K562 (cell line): ENCODE measurements at regions not wholly inside any gene's neighbourhood (a gene's known extent, or its start where the extent isn't known, plus 50 kb on each side); places are given as distances from the start of the nearest gene placed in this dataset.

Source experiments
- ATAC-seq: fragments of 200-7000 bp; cut with Tn5 transposase; 3 replicates; pipeline ENCODE4 v1.9.1; 2020; ENCODE audit warnings: moderate library complexity
- BruUV-seq: library from RNA; stranded (reverse); fragments of 400-500 nt; replicated peaks from 2 replicates; lab custom pipeline; 2021; lab: Mats Ljungman, UMichigan
- CTCF ChIA-PET: fragments of 300-600 bp; formaldehyde crosslinking; extraction: SDS; loops from one replicate; lab custom pipeline; 2021; ENCODE audit warnings: low intra/inter-chr PET ratio; lab: Yijun Ruan, JAX
- POLR2A ChIA-PET: fragments of 300-600, 350-650 bp; sonication (Branson Sonifier 250); formaldehyde crosslinking; extraction: SDS; loops from one replicate; lab custom pipeline; 2021; ENCODE audit warnings: antibody characterized with exemption, inconsistent platforms; lab: Yijun Ruan, JAX
- DNase-seq, 4 experiments: peaks; one replicate each; pipeline versions ENCODE4 v3.0.0 to v3.0.0-alpha.2; 2011 to 2018; ENCODE audit warnings: low spot score in 3 of 4, mixed read lengths in 3 of 4; ENCODE audit errors: extremely low read depth in 1 of 4
- FAIRE-seq: peaks from 2 replicates; lab custom pipeline; 2011; peaks lifted over from hg19 to GRCh38; lab: Jason Lieb, UNC
- H2AFZ ChIP-seq: 2 replicates; pipeline ENCODE4 v1.6.0; 2011; ENCODE audit warnings: low read depth, low read length, control low read depth, inconsistent platforms
- H3K27ac ChIP-seq: fragments of 200-600 bp; 3 replicates; pipeline ENCODE4 v1.8.0; 2011; ENCODE audit warnings: low read depth, mild to moderate bottlenecking, control low read depth, inconsistent platforms, low read length, moderate library complexity, mixed read lengths; ENCODE audit errors: extremely low read depth
- H3K27me3 ChIP-seq, 2 experiments: fragments of 300-600 bp in 1 of 2; 2 replicates in 1 of 2; 3 replicates in 1 of 2; pipeline versions ENCODE4 v1.6.0 to v1.8.0; 2011; ENCODE audit warnings: inconsistent platforms in 2 of 2, low read length in 2 of 2, mild to moderate bottlenecking in 1 of 2, mixed read lengths in 1 of 2, moderate library complexity in 1 of 2; ENCODE audit not compliant: control insufficient read depth in 2 of 2, insufficient read depth in 2 of 2
- H3K36me3 ChIP-seq: fragments of 300-600 bp; 3 replicates; pipeline ENCODE4 v1.8.0; 2011; ENCODE audit warnings: mild to moderate bottlenecking, low read length, inconsistent platforms; ENCODE audit not compliant: control insufficient read depth, insufficient read depth
- H3K4me1 ChIP-seq, 2 experiments: fragments of 200-600 bp in 1 of 2; replicated peaks in 1 of 2; 2 replicates in 1 of 2; 3 replicates in 1 of 2; pipeline versions ENCODE4 v1.5.1 to v1.8.0; 2011; ENCODE audit warnings: inconsistent platforms in 2 of 2, low read length in 2 of 2, mild to moderate bottlenecking in 1 of 2, mixed read lengths in 1 of 2, moderate library complexity in 1 of 2; ENCODE audit not compliant: control insufficient read depth in 2 of 2, insufficient read depth in 2 of 2
- H3K4me2 ChIP-seq: 2 replicates; pipeline ENCODE4 v1.6.1; 2011; ENCODE audit warnings: low read length, control low read depth, inconsistent platforms, mixed read lengths; ENCODE audit not compliant: insufficient read depth
- H3K4me3 ChIP-seq: fragments of 200-600 bp; sonication (generic), shearing (Covaris generic); 2 replicates; pipeline ENCODE4 v1.5.1; 2016; ENCODE audit warnings: control low read depth, inconsistent platforms
- H3K79me2 ChIP-seq: fragments of 200-600 bp; 3 replicates; pipeline ENCODE4 v1.8.0; 2011; ENCODE audit warnings: low read length, inconsistent platforms; ENCODE audit not compliant: control insufficient read depth, insufficient read depth
- H3K9ac ChIP-seq, 2 experiments: 2 replicates each; pipeline versions ENCODE4 v1.6.0 to v1.6.1; 2011; ENCODE audit warnings: low read depth in 2 of 2, low read length in 2 of 2, control low read depth in 1 of 2, inconsistent platforms in 1 of 2, mild to moderate bottlenecking in 1 of 2, mixed read lengths in 1 of 2; ENCODE audit not compliant: insufficient read depth in 1 of 2
- H3K9me1 ChIP-seq: one replicate; pipeline ENCODE4 v1.6.0; 2011; ENCODE audit warnings: inconsistent platforms, mild to moderate bottlenecking, low read length, moderate library complexity; ENCODE audit not compliant: control insufficient read depth, insufficient read depth
- H3K9me3 ChIP-seq: replicated peaks from 2 replicates; pipeline ENCODE4 v1.5.1; 2011; ENCODE audit warnings: low read depth, low read length, inconsistent platforms; ENCODE audit not compliant: control insufficient read depth, insufficient read depth
- H4K20me1 ChIP-seq: replicated peaks from 2 replicates; pipeline ENCODE4 v1.6.1; 2011; ENCODE audit warnings: low read length, inconsistent platforms, mixed read lengths; ENCODE audit not compliant: control insufficient read depth, insufficient read depth
- EGR1 ChIP-seq: fragments of 450-650 bp; conservative IDR thresholded peaks from 2 replicates; pipeline ENCODE4 v1.6.1; 2017; ENCODE audit warnings: mild to moderate bottlenecking
- MYC ChIP-seq, 2 experiments: fragments of 250-450 bp in 1 of 2; sonication (Bioruptor Pico) in 1 of 2; IDR thresholded peaks; 2 replicates each; pipeline versions ENCODE4 v1.5.1 to v1.6.1; 2012 to 2021; ENCODE audit warnings: low read depth in 2 of 2, borderline replicate concordance in 1 of 2, improper control_type of control experiment in 1 of 2, low read length in 1 of 2, mild to moderate bottlenecking in 1 of 2, moderate library complexity in 1 of 2
- OTX1 ChIP-seq: fragments of 450-650 bp; formaldehyde crosslinking; IDR thresholded peaks from 2 replicates; pipeline ENCODE4 v1.4.0; 2022; ENCODE audit warnings: mild to moderate bottlenecking
- SMARCE1 ChIP-seq: fragments of 450-650 bp; IDR thresholded peaks from 2 replicates; pipeline ENCODE4 v1.7.1; 2016; ENCODE audit warnings: mild to moderate bottlenecking
- ZKSCAN1 ChIP-seq: fragments of 150-350 bp; IDR thresholded peaks from 2 replicates; pipeline ENCODE4 v1.6.1; 2016; ENCODE audit warnings: low read depth, low read length
- ZNF239 ChIP-seq: fragments of 250-450 bp; sonication (Bioruptor Pico); IDR thresholded peaks from 2 replicates; pipeline ENCODE4 v1.4.0; 2020; ENCODE audit warnings: mild to moderate bottlenecking
- WGBS: fragments of 100-300 bp; shearing (Covaris generic); methylation state at CpG from one replicate; pipeline ENCODE4 v1.1.6; 2016; ENCODE audit warnings: low coverage, mixed read lengths; ENCODE audit not compliant: insufficient coverage; ENCODE audit errors: missing lambda C conversion rate; 5-methylcytosine and 5-hydroxymethylcytosine counted together
- in situ Hi-C: fragments of 300-500 bp; cut with MboI; formaldehyde crosslinking; loops from 4 replicates; pipeline ENCODE4 v1.15.0; 2018; ENCODE audit warnings: inconsistent platforms, mixed read lengths
- intact Hi-C: fragments of 100-400 bp; cut with micrococcal nuclease; formaldehyde crosslinking; loops from 2 replicates; pipeline ENCODE4 v1.14.2; 2022
- TF ChIP-seq, protein P1 (sequence below): fragments of 250-450 bp; sonication (Bioruptor Pico); IDR thresholded peaks from 2 replicates; pipeline ENCODE4 v1.9.0; 2021; ENCODE audit warnings: mild to moderate bottlenecking, inconsistent platforms
- TF ChIP-seq, protein P2 (sequence below): sonication (generic); formaldehyde crosslinking; IDR thresholded peaks from 2 replicates; pipeline ENCODE4 v1.8.0; 2022; ENCODE audit warnings: mild to moderate bottlenecking, missing genetic modification reagents

DNA sequence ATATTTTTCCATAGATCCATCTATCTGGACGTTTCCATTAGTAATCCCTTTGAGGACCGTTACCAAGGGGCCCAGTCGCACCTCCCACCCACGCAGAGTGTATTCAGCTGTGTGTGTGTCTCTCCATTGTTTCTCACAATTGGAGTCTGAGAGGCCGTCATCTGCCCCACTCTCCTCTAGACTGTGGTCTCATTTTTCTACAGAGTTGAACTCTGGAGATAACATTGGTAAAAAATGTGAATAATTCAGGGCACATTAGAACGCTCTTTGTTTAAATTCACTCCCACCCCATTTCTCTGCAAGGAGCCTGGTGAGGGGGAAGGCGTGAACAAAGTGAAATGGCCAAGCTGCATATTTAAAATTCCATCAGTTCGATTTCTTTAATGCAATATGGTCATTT, 333.1 kb upstream of the MAF start:
- H3K9me3 ChIP-seq, result no peaks in the 10 kb centered on the region
- no peak overlapping the region for H3K9ac ChIP-seq
- intact Hi-C loops (no loop called here), in situ Hi-C loops (no loop called here)
- no peak overlapping the region for H3K4me3 ChIP-seq
- no peaks in the 10 kb centered on the region for H3K79me2 ChIP-seq
- WGBS, result 53% methylated on average over 8 of the region's 8 CpGs
- CTCF ChIA-PET, result no interaction called here
- no peak overlapping the region for H3K4me2 ChIP-seq
- no peaks in the 10 kb centered on the region for H3K9me1 ChIP-seq
- no peaks in the 10 kb centered on the region for H4K20me1 ChIP-seq
- POLR2A ChIA-PET, result interaction anchor here (1.2 to 1.7 kb wide), 2 partner anchors 10 to 18 kb away, joined by 4 to 5 read pairs; no protein-coding TSS in a partner anchor
- BruUV-seq, result no TSS peak
- no peak overlapping the region for H3K27ac ChIP-seq
- ATAC-seq (no peak), FAIRE-seq (no peak), DNase-seq (no peak)
- no peaks in the 10 kb centered on the region for H3K36me3 ChIP-seq
- H3K4me1 ChIP-seq, result no peaks in the 10 kb centered on the region
- peak overlapping the region; percentile 40; the same call in 1 of the 2 replicates for H2AFZ ChIP-seq
- H3K27me3 ChIP-seq, result no peaks in the 10 kb centered on the region
- TF ChIP-seq SMARCE1 (no peak), ZKSCAN1 (no peak), EGR1 (peak; percentile 49), MYC (IDR thresholded peaks at IDR 0.05; ENCODE audit: low read depth, low read length) (no peak), MYC (CRISPR knock-in tag; IDR thresholded peaks at IDR 0.05; ENCODE audit: borderline replicate concordance, low read depth) (no peak), OTX1 (CRISPR knock-in tag) (no peak), ZNF239 (CRISPR knock-in tag) (no peak)
- TF ChIP-seq, protein P1, sequence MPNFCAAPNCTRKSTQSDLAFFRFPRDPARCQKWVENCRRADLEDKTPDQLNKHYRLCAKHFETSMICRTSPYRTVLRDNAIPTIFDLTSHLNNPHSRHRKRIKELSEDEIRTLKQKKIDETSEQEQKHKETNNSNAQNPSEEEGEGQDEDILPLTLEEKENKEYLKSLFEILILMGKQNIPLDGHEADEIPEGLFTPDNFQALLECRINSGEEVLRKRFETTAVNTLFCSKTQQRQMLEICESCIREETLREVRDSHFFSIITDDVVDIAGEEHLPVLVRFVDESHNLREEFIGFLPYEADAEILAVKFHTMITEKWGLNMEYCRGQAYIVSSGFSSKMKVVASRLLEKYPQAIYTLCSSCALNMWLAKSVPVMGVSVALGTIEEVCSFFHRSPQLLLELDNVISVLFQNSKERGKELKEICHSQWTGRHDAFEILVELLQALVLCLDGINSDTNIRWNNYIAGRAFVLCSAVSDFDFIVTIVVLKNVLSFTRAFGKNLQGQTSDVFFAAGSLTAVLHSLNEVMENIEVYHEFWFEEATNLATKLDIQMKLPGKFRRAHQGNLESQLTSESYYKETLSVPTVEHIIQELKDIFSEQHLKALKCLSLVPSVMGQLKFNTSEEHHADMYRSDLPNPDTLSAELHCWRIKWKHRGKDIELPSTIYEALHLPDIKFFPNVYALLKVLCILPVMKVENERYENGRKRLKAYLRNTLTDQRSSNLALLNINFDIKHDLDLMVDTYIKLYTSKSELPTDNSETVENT (CRISPR knock-in tag), result no peak
- TF ChIP-seq, protein P2, sequence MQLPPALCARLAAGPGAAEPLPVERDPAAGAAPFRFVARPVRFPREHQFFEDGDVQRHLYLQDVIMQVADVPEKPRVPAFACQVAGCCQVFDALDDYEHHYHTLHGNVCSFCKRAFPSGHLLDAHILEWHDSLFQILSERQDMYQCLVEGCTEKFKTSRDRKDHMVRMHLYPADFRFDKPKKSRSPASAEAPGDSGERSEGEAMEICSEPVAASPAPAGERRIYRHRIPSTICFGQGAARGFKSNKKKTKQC (CRISPR knock-in tag), result no peak
